HG03469 (cell line): ENCODE measurements at regions not wholly inside any gene's neighbourhood (a gene's known extent, or its start where the extent isn't known, plus 50 kb on each side); places are given as distances from the start of the nearest gene placed in this dataset.

Experiments used
- ATAC-seq: cut with Tn5 transposase; IDR thresholded peaks from one replicate; pipeline ENCODE4 v1.9.1; 2021; ENCODE audit warnings: mild to moderate bottlenecking, moderate library complexity, moderate number of reproducible peaks; ENCODE audit not compliant: unreplicated experiment

DNA sequence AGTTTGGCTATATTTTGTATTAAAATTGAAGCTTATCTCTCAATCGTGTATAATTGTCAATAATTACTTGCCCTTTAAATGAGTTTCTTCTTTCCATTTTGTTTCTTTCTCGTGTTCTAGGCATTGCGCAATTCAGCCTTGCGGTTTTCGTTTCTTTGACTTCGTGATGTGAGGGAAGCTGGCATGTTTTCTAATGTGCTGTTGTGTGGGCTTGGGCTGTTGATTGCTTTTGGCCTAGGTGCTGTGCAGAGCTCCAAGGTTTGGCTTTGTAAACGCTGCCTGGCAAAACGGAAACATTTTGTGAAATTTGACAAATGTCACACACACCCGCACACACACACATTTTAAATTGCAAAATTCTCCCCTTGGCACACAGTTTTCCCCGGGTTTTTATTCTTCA, 242.6 kb upstream of the TCF4 start:
- no peak for ATAC-seq

DNA sequence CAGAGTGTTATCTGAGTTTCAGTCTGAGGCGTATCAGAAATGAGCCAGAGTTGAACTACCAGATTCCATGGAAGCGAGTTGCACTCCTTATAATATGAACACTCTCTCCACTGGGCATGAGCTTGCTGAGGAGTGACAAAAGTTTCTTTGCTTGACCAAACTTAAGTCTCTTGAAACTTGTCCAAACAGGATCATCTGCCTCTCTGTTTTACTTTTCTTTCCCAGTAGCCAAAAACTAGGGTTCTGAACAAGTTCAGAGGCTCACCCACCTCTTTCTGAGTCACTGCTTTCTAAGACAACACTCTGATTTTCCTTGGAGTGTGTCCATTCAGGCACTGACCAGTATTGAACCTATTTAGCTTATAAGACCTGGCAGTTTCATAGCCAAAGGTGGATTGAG, 233.2 kb upstream of the TCF4 start:
- ATAC-seq = no peak

DNA sequence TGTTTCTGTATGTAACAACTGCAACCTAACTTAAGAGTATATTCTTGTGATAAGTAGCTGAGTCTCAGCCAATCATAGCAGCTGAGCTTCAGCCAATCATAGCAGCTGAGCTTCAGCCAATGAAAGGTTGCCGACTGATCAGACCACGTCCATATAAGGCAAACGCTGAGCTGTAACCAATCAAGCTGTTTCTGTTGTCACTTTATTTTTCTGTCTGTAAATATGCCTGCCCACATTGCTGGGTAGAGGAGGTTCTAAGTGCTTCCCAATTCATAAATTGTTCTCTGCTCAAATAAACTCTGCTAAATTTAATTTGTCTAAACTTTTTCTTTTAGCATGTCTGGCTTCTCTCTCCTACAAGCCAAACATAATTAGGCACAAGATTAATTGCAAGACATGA, 231.5 kb upstream of the TCF4 start:
- ATAC-seq = no peak

DNA sequence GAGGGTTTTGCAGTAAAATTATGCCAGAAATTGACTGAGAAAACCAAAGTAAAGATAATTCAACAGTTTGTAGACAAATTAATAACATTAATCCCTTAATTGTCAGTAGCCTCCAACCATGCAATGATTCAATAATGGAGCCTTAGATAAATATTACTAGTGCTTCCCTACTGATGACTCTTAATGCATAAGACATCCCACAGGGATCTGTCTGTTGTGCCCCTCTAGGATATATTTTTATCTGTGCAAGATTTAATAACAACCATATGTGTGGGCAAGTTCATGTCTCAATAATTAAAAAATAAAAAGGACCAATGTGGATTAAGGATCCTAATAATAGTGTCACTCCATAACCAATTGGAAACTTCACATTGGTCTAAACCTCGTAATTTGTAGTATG, 230.3 kb upstream of the TCF4 start:
- ATAC-seq = no peak

DNA sequence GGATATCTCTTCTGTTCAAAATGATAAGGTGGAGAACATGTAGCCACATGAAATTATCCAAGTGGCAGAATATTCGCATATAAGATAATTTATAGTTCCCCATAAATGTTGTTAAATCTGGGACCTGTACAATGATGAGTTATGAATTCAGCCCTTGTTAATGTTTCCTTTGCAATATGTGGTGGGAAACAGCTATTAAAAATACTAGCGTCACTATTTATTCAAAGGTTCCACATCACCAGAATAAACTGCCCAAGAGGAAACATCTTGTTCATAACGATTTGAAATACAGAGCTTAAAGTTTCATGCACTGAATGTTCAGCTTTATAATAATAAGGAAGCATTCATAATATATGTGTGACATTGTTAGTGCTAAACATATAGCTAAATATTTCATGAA, 223.9 kb upstream of the TCF4 start:
- no peak for ATAC-seq

DNA sequence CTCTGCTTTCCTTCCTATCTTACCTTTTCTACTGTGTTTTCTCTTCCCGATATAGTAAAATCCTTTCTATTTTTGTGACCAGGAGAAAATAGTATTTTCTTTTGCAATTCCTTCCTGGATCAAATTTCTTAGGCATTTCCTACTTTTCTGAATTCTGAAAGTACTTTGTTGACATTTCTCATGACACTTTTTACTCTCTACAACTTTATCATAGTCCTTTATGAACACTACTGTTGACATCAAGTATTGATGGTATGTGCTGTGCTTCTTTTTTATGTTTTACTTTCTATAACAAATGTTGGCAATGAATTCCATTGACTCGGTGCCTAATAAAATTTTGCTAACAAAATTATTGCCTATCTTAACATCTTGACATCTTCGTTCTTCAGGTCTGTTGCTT, 217.7 kb upstream of the TCF4 start:
- no peak for ATAC-seq

DNA sequence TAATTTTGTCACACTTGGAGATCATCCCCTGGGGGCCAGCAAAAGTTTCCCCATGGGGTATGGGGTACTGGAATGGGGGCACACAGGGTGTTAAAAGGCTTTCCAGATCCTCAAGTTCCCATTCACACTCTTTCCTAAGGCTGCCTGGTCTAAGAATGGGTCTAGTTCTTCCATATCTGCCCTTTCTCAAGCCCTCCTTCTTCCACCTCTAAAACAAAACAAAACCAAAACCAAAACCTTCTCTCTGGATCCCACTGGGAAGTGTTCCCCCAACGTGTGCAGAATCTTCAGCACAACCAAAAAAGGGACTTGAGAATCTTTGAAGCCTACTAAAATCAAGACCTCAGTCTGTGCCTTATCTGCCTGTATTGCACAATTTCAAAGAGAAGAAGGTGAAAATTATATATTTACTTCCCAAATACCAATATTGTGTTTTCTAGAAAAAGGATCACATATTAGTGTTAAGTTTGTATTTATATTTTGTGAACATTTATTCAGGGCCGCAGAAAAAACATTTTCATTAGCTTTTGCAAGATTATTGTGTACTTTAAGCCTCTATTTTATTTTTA, 207.2 kb upstream of the TCF4 start:
- no peak for ATAC-seq

DNA sequence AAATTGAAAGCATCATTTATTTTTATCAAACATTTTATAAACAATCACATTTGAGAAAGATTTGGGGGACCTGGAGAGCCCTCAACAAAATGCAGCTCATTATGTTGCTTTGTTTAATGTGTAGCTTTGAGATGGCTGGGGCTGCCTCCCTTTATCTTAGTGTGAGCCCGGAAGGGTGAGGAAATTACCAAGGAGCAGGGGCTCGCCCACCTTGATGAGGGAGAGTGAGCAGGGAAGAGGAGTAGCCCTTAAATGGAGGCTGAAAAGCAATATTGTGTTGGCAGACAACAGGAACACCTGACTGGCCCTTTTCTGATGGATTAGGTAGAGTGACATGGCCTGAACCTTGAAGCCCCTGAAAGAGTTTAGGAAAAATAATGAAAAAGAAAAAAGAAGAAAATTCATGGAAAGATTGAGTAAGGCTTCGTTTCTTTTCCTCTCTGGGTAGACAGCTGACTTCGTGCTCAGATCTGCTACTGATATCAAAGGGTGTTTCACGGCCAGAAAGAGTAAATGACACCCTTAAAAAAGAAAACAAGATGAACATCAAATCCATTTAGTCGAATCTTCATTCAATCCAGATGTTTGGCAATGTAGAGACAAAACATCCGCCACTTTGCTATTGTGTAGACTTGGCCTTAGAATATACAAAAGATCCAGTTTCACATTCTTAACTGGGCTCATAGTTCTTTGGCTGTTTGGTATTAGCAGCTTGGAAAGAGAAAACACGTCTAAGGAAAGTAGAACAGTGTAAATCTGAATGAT, 206.5 kb upstream of the TCF4 start:
- no peak for ATAC-seq

DNA sequence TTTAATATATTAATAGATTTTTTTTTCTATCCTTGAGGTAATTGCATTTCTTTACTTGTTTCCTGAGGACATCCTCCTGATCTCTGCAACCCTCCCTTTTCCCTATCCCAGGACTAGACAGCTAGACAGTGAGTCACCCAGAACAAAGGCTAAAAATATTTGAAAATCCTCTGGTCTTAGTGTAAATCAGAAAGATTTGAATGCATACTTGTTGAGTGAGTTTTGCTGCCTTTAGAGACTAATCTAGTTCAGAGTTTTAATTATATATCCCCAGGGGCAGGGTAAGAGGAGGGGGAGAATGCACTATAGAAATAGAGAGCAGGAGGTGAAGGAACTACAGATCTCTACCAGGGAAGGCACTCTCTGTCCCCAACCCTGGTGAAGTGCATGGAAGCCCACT, 202.3 kb upstream of the TCF4 start:
- no peak for ATAC-seq

DNA sequence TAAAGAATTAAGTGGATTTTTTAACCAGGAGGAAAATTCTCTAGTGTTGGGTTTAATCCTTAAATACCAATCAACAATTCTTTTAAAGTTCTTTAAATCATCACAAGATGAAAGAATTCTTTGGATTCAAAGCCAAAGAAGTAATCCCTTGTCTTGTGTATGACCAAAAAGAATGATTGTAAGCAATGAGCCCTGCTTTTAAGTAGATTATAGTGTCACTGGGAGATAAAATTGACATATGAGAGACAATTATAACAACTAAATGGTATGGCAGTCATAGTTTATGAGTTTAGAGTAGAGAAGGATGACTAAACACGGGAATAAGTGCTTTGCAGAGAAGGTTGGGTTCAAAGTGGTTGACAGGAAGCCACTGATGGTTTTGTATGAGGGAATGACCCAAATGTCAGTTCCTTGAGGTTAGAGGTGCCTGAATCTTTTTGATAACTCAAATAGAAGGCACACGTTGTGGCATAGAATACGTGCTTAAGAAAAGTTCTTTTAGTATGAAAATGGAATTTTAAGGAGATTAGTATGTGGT, 199.6 kb upstream of the TCF4 start:
- no peak for ATAC-seq

DNA sequence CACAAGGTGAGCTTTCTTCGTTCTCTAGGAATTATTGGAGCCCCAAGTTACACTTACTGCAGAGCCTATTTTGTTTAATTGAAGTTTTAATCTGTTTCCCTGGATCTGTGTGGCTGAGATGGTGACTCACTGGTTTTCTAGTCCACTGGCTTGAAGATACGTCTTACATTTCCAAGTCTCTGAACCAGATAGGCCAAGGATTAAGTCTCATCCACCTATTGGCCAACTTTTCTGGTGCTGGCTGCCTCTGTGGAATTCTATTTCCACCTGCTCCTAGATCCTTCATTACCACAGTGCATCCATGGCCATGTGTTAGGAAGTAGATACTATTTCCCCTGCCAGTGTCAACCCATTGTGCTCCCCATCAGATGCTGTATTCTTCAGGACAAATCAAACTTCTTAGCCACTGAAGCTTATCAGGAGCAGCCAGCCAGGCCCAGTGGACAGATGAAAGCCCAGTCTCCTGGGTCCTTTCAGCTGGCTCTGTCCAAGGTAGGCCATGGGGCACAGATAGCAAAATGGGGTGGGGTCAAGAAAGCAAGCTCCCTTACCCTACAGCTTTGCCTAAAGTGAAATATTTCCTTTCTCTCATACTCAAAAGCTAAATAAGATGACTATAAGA, 198.8 kb upstream of the TCF4 start:
- ATAC-seq = no peak

DNA sequence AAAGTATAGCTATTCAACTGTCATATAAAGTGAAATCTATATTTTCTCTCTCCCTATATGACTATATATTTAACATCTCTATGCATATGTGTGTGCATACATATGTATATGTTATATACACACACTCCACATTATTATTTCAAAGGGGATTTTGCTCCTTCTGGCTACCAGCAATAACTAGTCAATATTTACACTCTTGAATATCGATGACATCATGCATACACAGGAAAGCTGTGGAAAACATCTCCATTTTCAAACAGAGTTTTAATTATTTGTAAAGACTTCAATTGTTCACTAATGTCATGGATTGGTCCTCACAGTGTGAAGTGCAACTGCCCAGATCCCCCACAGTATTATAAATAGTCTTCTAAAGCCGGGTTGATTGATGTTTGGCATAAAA, 195.9 kb upstream of the TCF4 start:
- ATAC-seq = no peak

DNA sequence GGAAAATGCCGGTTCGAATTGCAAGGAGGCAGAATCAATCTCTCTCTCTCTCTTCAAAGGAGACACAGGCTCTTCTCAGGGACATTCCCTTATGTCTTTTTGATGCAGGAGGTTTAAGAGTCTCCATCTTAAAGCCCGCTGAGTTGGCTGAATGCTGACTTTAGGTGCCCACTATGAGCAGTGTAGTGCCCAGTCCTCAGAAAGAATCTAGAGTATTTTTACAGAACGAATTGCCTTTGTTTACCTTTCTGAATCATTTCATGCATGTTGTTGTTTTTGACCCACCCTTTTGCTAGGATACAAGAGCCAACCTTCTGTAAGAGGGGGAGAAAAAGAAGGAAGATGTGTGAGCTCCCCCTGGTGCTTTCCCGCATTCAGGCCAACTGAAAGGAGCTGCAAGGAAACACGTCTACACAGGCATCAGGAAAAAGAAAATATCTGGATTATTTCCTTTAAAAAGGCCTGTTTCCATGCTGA, 193.5 kb upstream of the TCF4 start:
- no peak for ATAC-seq

DNA sequence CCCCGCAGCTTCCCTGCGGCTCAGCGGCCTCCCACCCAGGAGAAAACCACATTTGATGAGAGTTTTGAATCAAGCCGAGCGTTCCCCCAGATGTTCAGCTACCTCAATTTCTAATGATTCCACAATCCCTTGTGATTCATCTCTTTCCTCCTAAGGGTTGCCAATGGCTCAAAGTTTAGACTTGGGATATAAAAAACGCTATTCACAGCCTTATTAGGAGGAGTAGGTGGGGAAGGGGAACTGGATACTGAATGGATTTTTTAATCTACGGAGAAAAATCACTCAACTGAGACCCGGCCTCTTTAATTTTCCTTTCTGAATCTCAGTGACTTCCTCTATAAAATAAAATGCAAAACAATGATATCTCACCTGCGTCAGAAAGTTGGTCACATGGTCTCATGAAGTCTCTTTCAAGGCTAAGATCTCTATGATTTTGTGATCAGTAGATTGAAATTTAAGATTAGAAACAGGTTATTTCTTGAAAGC, 192.6 kb upstream of the TCF4 start:
- no peak for ATAC-seq

DNA sequence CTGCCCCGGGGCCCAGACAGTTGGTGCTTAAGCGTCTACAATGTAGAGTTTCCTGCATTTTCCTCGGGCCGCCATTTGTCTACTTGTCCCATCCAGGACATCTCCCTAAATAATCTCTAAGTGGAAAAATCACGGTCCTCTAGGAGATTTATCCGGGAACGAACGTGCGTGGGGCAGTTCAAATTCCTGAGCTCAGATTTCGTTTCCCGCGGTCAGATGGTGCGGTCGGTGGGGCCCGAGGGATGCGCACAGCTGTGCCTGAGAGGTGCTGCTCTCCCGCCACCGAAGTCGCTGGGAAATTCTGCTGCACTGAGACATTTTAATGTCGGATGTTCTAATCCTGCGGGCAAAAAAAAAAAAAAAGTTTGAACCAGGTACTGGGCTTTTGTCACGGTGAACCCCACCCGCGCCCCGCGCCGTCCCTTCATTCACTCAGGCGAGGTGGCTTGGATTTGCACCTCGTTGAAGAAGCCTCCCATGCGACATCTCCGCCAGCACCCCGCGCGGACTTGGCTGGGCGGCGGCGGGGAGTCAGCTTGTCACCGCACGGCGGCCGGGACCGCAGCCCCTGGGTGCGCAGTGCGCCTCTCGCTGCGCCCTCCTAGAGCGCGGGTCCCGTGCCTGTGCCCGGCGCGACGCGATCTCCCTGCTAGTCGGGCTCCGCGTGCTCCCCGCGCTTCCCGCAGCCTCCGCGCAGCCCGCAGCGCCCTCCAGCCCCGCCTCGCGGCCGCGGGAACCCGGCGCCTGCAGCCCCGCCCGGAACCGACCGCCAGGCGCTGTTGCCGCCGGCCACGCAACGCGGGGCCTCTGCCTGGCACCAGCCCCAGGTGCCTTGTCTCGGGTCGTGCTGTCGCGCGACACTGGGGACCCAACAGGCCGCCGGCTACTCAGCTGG, 191.9 kb upstream of the TCF4 start:
- no peak for ATAC-seq

DNA sequence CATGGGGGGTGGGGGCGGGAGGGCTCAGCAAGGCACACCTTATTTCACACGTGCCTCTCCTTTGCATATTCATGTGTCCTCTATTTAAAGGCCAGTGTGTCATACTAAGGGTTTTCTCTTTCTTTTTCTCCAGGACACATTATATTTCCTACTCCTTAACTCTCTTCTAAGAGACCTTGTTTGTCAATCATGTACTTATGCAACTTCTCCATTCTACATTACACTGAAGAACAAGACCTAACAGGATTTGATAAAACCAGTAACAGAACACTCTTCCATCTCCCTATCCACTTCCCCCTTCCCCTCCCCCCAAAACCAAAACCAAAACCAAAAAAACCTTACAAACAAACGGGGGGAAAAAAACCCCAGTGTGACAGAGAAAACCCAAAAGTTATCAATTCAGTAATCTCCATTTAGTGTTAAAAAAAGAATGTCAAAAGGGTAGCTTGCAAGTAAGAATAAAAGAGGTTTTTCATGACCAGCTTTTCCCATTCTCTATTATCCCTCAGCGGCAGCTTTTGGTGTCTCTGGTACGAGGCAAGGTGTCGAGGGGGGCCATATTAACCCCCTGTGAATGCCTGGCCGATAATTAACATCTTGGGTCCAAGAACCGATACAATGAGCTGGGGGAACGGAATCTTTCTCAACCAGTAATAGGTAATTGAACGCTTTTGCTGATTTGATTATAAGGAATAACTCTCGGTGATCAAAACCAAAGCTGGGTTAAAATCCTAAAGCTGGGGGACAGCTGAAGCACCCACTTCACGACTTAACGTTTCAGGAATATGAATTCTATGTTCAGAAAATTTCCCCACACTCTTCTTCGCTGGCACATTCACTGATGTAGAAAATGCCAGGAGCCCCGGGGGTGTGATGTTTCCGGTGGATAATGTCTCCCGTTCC, 191.0 kb upstream of the TCF4 start:
- no peak for ATAC-seq

DNA sequence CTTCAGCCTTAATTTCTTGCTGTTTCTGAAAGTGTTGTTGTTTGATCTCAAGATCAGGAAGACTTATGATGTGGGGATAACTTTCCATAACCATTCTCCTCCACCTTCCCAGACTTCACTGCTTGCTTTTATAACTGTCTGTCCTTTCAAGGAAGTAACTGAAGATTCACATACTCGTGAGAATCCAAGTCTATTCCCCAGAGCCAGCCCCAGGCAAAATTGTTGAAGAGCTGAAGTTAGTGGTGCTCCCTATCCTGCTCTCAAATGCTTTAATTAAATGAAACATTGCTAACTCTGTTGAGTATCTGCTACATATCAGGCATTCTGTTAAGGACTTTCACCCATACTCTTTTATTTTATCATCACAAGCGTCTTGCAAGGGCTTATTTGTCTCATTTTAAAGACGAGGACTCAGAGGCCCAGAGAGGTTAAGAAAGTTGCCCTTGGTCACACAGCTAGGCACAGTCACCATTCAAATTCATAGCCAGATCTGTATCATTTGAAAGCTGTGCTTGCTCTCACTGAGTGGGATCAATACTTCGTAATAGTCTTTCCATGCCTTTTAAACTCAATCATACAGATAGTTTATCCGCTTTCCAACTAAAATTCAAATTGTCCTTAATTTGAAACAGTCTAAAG, 189.8 kb upstream of the TCF4 start:
- no peak for ATAC-seq

DNA sequence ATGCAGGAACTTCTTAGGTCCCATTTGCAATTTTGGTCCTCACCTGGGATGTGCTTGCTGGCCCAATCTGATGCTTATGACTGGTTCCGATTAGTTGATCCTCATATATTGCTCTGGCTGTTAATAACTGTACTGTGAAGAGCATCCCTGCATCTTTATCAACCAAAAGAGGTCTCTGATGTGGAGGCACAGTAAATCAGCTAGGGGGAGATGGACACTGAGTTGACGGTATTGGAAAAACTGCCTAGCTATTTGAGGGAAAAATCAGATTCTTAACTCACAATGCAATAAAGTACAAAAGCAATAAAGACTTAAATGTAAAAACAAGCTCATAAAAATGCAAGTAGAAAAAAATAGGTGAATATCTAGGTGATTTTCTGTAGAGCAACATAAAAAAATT, 188.0 kb upstream of the TCF4 start:
- ATAC-seq = no peak

DNA sequence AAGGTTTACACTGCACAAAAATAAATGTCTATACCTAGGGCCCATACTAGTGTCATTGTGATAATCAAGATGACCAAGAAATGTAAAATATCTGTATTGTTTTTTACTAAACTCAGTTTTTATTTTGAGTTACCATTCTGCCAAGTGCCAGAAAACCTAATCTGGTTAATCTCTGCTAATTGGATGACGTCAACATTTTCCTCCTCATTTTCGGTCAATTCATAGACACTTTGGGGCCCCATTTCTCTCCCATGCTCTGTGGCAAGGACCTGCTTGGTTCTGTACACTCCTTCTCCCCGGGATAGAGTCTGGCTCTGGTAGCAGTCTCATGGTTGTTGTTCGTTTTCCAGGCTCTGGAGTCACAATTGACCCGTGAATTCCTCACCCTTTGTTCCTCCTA, 186.5 kb upstream of the TCF4 start:
- ATAC-seq = no peak
